OCI-LY3 (cell line): ENCODE measurements at regions not wholly inside any gene's neighbourhood (a gene's known extent, or its start where the extent isn't known, plus 50 kb on each side); places are given as distances from the start of the nearest gene placed in this dataset.

Experiments used
- EZH2phosphoT487 ChIP-seq: fragments of 200-600 bp; shearing (Covaris generic); IDR thresholded peaks from 2 replicates; pipeline ENCODE4 v1.6.1; 2018; ENCODE audit warnings: antibody characterized with exemption, mixed run types, low read depth
- TF ChIP-seq, protein P1 (sequence below): fragments of 200-600, 300-600 bp; sonication (generic); IDR thresholded peaks from 2 replicates; pipeline ENCODE4 v1.5.1; 2014; ENCODE audit warnings: antibody characterized with exemption, low read length, low read depth

DNA sequence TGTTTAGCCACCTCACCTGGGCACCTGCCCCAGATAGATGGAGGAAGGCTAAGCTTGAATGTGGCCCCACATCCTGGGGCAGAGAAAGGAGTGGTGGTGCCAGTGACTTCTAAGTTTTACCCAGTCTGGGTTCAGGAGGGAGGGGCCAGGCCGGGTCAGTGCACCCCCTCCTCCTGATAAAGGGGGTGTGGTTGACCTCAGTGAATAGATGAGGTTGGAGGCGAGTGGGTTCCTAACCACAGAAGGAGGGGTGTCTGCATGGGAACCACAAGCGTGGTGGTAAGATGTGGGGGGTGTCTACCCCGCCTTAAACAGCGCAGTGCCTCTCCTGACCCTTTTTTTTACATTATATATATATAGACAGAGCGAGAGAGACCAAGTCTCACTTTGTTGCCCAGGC is 105.3 kb upstream of the KCTD7 start:
- TF ChIP-seq, protein P1, sequence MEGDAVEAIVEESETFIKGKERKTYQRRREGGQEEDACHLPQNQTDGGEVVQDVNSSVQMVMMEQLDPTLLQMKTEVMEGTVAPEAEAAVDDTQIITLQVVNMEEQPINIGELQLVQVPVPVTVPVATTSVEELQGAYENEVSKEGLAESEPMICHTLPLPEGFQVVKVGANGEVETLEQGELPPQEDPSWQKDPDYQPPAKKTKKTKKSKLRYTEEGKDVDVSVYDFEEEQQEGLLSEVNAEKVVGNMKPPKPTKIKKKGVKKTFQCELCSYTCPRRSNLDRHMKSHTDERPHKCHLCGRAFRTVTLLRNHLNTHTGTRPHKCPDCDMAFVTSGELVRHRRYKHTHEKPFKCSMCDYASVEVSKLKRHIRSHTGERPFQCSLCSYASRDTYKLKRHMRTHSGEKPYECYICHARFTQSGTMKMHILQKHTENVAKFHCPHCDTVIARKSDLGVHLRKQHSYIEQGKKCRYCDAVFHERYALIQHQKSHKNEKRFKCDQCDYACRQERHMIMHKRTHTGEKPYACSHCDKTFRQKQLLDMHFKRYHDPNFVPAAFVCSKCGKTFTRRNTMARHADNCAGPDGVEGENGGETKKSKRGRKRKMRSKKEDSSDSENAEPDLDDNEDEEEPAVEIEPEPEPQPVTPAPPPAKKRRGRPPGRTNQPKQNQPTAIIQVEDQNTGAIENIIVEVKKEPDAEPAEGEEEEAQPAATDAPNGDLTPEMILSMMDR = no peak
- no peak for TF ChIP-seq EZH2phosphoT487
